HepG2 (cell line): ENCODE measurements at regions not wholly inside any gene's neighbourhood (a gene's known extent, or its start where the extent isn't known, plus 50 kb on each side); places are given as distances from the start of the nearest gene placed in this dataset.

Experiments
- ARHGAP35 ChIP-seq: sonication (generic); formaldehyde crosslinking; IDR thresholded peaks from 2 replicates; pipeline ENCODE4 v1.9.0; 2022; ENCODE audit warnings: mild to moderate bottlenecking, inconsistent platforms, moderate library complexity, missing genetic modification reagents, borderline replicate concordance
- ASH2L ChIP-seq: fragments of 300-600, 200-600 bp; sonication (generic); IDR thresholded peaks from 2 replicates; pipeline ENCODE4 v1.7.0; 2017; ENCODE audit warnings: low read depth, mild to moderate bottlenecking, moderate library complexity, mixed read lengths, low read length; ENCODE audit not compliant: insufficient read length
- HIVEP1 ChIP-seq: sonication (generic); formaldehyde crosslinking; IDR thresholded peaks from 2 replicates; pipeline ENCODE4 v1.4.0; 2020; ENCODE audit warnings: mild to moderate bottlenecking, missing genetic modification reagents
- POLR2G ChIP-seq: fragments of 200-400 bp; formaldehyde crosslinking; IDR thresholded peaks from 2 replicates; pipeline ENCODE4 v1.6.1; 2018; ENCODE audit warnings: mild to moderate bottlenecking, low read depth, low read length, moderate library complexity
- RBM39 ChIP-seq: fragments of 200-400 bp; formaldehyde crosslinking; IDR thresholded peaks from one replicate; pipeline ENCODE4 v1.6.1; 2018; ENCODE audit warnings: antibody characterized with exemption, mild to moderate bottlenecking, low read depth, low read length; ENCODE audit not compliant: poor library complexity, severe bottlenecking
- ZNF335 ChIP-seq: sonication (generic); formaldehyde crosslinking; IDR thresholded peaks from 2 replicates; pipeline ENCODE4 v1.4.0; 2020; ENCODE audit warnings: missing genetic modification reagents
- TF ChIP-seq, protein P1 (sequence below), 2 experiments: IDR thresholded peaks; 2 replicates each; pipeline ENCODE4 v1.6.1; 2011 to 2012; ENCODE audit warnings: low read length in 2 of 2, borderline replicate concordance in 1 of 2, low read depth in 1 of 2, mild to moderate bottlenecking in 1 of 2, moderate library complexity in 1 of 2

DNA sequence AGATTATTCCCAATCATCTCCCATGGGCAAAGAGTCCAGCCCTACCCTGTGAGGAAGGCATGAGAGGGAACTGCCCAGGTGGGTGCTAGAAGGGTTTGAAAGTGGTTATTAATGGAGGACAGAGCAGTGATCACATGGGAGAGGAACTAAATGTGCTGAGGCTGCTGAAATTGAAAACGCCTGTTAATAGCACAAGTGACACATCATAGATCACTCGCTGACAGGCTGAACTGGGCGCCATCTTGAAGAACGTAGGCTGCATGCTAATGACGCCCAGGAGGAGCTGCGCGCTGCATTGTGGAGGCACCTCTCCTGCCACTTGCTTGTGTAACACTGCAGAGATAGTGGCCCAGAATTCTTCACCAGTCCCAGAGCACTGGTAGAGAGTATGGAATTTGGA, 182.9 kb downstream of the KCNA5 start:
- no peak for TF ChIP-seq POLR2G
- no peak for TF ChIP-seq ASH2L
- TF ChIP-seq, protein P1, sequence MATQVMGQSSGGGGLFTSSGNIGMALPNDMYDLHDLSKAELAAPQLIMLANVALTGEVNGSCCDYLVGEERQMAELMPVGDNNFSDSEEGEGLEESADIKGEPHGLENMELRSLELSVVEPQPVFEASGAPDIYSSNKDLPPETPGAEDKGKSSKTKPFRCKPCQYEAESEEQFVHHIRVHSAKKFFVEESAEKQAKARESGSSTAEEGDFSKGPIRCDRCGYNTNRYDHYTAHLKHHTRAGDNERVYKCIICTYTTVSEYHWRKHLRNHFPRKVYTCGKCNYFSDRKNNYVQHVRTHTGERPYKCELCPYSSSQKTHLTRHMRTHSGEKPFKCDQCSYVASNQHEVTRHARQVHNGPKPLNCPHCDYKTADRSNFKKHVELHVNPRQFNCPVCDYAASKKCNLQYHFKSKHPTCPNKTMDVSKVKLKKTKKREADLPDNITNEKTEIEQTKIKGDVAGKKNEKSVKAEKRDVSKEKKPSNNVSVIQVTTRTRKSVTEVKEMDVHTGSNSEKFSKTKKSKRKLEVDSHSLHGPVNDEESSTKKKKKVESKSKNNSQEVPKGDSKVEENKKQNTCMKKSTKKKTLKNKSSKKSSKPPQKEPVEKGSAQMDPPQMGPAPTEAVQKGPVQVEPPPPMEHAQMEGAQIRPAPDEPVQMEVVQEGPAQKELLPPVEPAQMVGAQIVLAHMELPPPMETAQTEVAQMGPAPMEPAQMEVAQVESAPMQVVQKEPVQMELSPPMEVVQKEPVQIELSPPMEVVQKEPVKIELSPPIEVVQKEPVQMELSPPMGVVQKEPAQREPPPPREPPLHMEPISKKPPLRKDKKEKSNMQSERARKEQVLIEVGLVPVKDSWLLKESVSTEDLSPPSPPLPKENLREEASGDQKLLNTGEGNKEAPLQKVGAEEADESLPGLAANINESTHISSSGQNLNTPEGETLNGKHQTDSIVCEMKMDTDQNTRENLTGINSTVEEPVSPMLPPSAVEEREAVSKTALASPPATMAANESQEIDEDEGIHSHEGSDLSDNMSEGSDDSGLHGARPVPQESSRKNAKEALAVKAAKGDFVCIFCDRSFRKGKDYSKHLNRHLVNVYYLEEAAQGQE (IDR thresholded peaks at IDR 0.05; ENCODE audit: borderline replicate concordance in 1 of 2, low read depth in 1 of 2, low read length in 2 of 2), result no peak
- no peak for TF ChIP-seq RBM39
- TF ChIP-seq ZNF335 (CRISPR knock-in tag), result no peak
- TF ChIP-seq HIVEP1 (CRISPR knock-in tag), result no peak
- TF ChIP-seq ARHGAP35, result no peak
